ENCODE measurements at regions not wholly inside any gene's neighbourhood (a gene's known extent, or its start where the extent isn't known, plus 50 kb on each side); places are given as distances from the start of the nearest gene placed in this dataset.

GRCh38 chr4:188839704-188840103, 700.5 kb downstream of the TRIML1 start:
- ATAC-seq: no peak
- Mint-ChIP-seq H3K27me3 (no peaks in the 10 kb centered on the region), H3K4me1 (no peaks in the 10 kb centered on the region), H3K9me3 (peaks cover 3% of the 10 kb centered on the region), H3K27ac (no peak overlapping the region), H3K4me3 (no peak overlapping the region), H3K36me3 (no peaks in the 10 kb centered on the region)

- Mint-ChIP-seq H3K4me3 (no peak overlapping the region), H3K27ac (no peak overlapping the region)
Observed at GRCh38 chr4:188841523-188841922, 702.3 kb downstream of the TRIML1 start.

DNA sequence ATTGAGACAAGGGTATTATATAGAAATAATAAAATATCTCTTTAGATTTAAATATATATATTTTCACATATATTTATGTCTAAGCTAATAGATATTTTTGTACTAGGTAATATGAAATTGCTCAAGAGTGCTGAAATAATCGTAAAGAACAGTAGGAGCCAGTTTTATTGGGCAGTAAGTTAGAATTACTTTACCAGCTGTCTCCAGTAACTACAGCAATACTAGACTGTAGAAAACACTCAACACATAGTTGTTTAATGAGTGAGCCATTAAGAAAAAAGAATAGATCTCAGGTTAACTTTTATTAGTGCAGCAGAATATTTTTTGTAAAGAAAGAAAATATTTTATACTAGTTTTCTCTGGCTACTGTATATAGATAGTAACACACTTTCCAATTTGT, 715.2 kb downstream of the TRIML1 start:
- H3K36me3 Mint-ChIP-seq: no peaks in the 10 kb centered on the region
- ATAC-seq: no peak
- no peaks in the 10 kb centered on the region for H3K27me3 Mint-ChIP-seq
- H3K4me3 Mint-ChIP-seq: no peak overlapping the region
- peaks cover 5% of the 10 kb centered on the region for H3K9me3 Mint-ChIP-seq
- H3K27ac Mint-ChIP-seq: no peak overlapping the region
- no peaks in the 10 kb centered on the region for H3K4me1 Mint-ChIP-seq

More at GRCh38 chr4:188841523-188841922, 702.3 kb downstream of the TRIML1 start:
- Mint-ChIP-seq H3K9me3 (peaks cover 3% of the 10 kb centered on the region), H3K27me3 (no peaks in the 10 kb centered on the region), H3K36me3 (no peaks in the 10 kb centered on the region), H3K4me1 (no peaks in the 10 kb centered on the region)
- no peak for ATAC-seq

GRCh38 chr4:188858696-188859095, 719.5 kb downstream of the TRIML1 start:
- H3K9me3 Mint-ChIP-seq: peaks cover 7% of the 10 kb centered on the region
- ATAC-seq: no peak
- H3K36me3 Mint-ChIP-seq: no peaks in the 10 kb centered on the region
- no peaks in the 10 kb centered on the region for H3K4me1 Mint-ChIP-seq
- no peaks in the 10 kb centered on the region for H3K27me3 Mint-ChIP-seq
- no peak overlapping the region for H3K27ac Mint-ChIP-seq
- no peak overlapping the region for H3K4me3 Mint-ChIP-seq

GRCh38 chr4:188864741-188865140, 725.5 kb downstream of the TRIML1 start:
- peaks cover 15% of the 10 kb centered on the region for H3K9me3 Mint-ChIP-seq
- ATAC-seq: no peak
- H3K27me3 Mint-ChIP-seq: no peaks in the 10 kb centered on the region
- no peak overlapping the region for H3K27ac Mint-ChIP-seq
- no peaks in the 10 kb centered on the region for H3K4me1 Mint-ChIP-seq
- H3K4me3 Mint-ChIP-seq: no peak overlapping the region
- no peaks in the 10 kb centered on the region for H3K36me3 Mint-ChIP-seq

DNA sequence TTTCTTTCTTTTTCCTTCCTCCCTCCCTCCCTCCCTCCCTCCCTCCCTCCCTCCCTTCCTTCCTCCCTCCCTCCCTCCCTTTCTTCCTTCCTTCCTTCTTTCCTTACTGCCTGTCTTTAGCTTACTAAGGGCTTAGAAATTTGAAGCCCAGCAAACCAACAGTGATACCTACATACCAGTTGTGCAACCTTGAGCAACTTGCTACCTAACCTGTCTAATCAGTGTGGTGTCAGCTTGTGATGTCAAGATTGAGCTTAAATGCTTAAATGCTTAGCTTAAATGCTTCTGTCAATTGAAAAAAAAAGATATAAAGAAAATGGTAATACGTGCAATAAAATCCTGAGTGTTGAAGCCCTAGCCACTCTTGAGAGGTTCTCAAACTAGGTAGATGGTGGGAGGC, 728.6 kb downstream of the TRIML1 start:
- no peak for ATAC-seq
- peaks cover 12% of the 10 kb centered on the region for H3K9me3 Mint-ChIP-seq
- no peaks in the 10 kb centered on the region for H3K36me3 Mint-ChIP-seq
- H3K4me3 Mint-ChIP-seq: no peak overlapping the region
- no peak overlapping the region for H3K27ac Mint-ChIP-seq
- no peaks in the 10 kb centered on the region for H3K27me3 Mint-ChIP-seq
- no peaks in the 10 kb centered on the region for H3K4me1 Mint-ChIP-seq

DNA sequence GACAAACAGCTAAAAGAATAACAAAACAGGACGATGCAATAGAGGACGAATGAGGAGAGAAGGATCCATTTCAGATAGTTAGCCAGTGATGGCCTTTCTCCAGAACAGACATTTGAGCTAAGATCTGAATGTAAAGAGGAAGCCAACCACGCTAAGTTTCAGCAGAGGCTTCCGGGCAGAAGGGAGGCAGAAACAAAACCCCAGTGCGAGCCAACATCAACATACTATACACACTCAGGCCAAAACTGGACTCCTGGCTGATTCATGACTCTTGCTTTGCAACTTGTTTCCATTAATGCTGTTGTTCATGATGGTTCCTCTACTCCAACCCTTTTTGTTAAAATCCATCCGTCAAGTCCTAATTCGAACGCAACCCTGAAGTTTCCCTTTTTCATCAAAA, 730.3 kb downstream of the TRIML1 start:
- Mint-ChIP-seq H3K4me3 (no peak overlapping the region), H3K27me3 (no peaks in the 10 kb centered on the region), H3K9me3 (peaks cover 9% of the 10 kb centered on the region), H3K36me3 (no peaks in the 10 kb centered on the region), H3K4me1 (no peaks in the 10 kb centered on the region), H3K27ac (no peak overlapping the region)
- no peak for ATAC-seq

GRCh38 chr4:188872809-188873208, 733.6 kb downstream of the TRIML1 start:
- no peak for ATAC-seq
- Mint-ChIP-seq H3K27me3 (no peaks in the 10 kb centered on the region), H3K36me3 (no peaks in the 10 kb centered on the region), H3K4me1 (no peaks in the 10 kb centered on the region), H3K27ac (no peak overlapping the region), H3K9me3 (peaks cover 9% of the 10 kb centered on the region), H3K4me3 (no peak overlapping the region)

GRCh38 chr4:188876881-188877280, 737.6 kb downstream of the TRIML1 start:
- no peaks in the 10 kb centered on the region for H3K4me1 Mint-ChIP-seq
- no peak overlapping the region for H3K27ac Mint-ChIP-seq
- no peak overlapping the region for H3K4me3 Mint-ChIP-seq
- ATAC-seq: no peak
- H3K36me3 Mint-ChIP-seq: no peaks in the 10 kb centered on the region
- H3K27me3 Mint-ChIP-seq: no peaks in the 10 kb centered on the region
- peaks cover 3% of the 10 kb centered on the region for H3K9me3 Mint-ChIP-seq

GRCh38 chr4:188879598-188879997, 740.4 kb downstream of the TRIML1 start:
- no peak for ATAC-seq
- Mint-ChIP-seq H3K9me3 (peaks cover 5% of the 10 kb centered on the region), H3K36me3 (no peaks in the 10 kb centered on the region), H3K27me3 (no peaks in the 10 kb centered on the region), H3K27ac (no peak overlapping the region), H3K4me3 (no peak overlapping the region), H3K4me1 (no peaks in the 10 kb centered on the region)

- Mint-ChIP-seq H3K36me3 (no peaks in the 10 kb centered on the region), H3K27me3 (no peaks in the 10 kb centered on the region), H3K9me3 (peaks cover 9% of the 10 kb centered on the region), H3K4me3 (no peak overlapping the region), H3K27ac (no peak overlapping the region), H3K4me1 (no peaks in the 10 kb centered on the region)
- no peak for ATAC-seq
Observed at GRCh38 chr4:188887905-188888304, 748.7 kb downstream of the TRIML1 start.

- Mint-ChIP-seq H3K4me1 (no peaks in the 10 kb centered on the region), H3K27ac (no peak overlapping the region), H3K27me3 (no peaks in the 10 kb centered on the region), H3K4me3 (no peak overlapping the region), H3K36me3 (no peaks in the 10 kb centered on the region), H3K9me3 (peaks cover 7% of the 10 kb centered on the region)
- no peak for ATAC-seq
Observed at GRCh38 chr4:188892837-188893236, 753.6 kb downstream of the TRIML1 start.

DNA sequence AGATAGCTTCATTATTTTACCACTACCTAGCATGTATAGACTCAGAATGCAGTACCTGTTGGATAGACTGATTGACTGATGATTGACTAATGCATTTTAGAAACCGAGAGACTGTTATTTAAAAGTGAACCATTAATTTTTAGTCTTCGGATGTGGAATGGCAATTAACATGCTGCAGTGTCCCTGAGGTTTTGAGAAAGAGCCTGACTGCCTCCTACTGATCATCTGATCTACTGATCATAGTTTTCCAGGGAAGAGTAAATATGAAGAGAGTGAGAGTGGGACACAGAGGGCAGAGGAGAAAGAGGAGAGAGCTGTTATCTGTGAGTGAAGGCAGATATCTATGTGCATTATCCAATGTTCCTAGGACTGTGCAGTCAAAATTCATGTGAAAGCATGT, 764.7 kb downstream of the TRIML1 start:
- Mint-ChIP-seq H3K27me3 (no peaks in the 10 kb centered on the region), H3K4me1 (no peaks in the 10 kb centered on the region), H3K9me3 (peaks cover 5% of the 10 kb centered on the region), H3K27ac (no peak overlapping the region), H3K36me3 (no peaks in the 10 kb centered on the region), H3K4me3 (no peak overlapping the region)
- ATAC-seq: no peak

DNA sequence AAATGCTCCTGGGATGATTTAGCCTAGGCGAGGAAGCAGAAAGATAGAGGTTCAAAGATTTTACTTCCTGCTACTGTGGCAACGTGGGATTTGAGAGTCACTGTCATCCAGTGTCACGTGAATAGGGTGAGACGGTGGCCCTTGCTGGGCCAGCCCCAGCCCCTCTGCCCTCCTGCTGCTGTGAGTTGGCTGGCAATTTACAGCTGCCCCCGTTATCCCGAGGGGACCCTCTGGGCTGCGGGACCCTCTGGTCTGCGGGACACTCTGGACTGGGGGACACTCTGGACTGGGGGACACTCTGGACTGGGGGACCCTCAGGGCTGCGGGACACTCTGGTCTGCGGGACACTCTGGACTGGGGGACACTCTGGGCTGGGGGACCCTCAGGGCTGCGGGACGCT, 765.4 kb downstream of the TRIML1 start:
- H3K4me3 Mint-ChIP-seq: no peak overlapping the region
- no peaks in the 10 kb centered on the region for H3K36me3 Mint-ChIP-seq
- H3K27ac Mint-ChIP-seq: no peak overlapping the region
- H3K4me1 Mint-ChIP-seq: no peaks in the 10 kb centered on the region
- H3K9me3 Mint-ChIP-seq: peaks cover 5% of the 10 kb centered on the region
- no peak for ATAC-seq
- no peaks in the 10 kb centered on the region for H3K27me3 Mint-ChIP-seq

DNA sequence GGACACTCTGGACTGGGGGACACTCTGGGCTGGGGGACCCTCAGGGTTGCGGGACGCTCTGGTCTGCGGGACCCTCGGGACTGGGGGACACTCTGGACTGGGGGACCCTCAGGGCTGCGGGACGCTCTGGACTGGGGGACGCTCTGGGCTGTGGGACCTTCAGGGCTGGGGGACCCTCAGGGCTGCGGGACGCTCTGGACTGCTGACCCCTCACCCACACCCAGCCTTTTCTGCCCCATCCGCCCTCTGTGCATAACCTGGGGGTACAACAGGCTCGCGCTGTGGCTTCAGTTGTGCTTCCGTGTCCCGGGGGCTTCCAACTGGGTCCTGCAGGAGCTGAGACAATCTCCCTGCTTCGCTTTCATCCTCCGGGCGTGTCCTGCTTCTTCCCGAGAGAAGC, 766.0 kb downstream of the TRIML1 start:
- Mint-ChIP-seq H3K4me3 (no peak overlapping the region), H3K4me1 (no peaks in the 10 kb centered on the region), H3K9me3 (peaks cover 5% of the 10 kb centered on the region), H3K36me3 (no peaks in the 10 kb centered on the region), H3K27me3 (no peaks in the 10 kb centered on the region), H3K27ac (no peak overlapping the region)
- ATAC-seq: no peak

- ATAC-seq: no peak
- H3K4me3 Mint-ChIP-seq: no peak overlapping the region
- H3K27ac Mint-ChIP-seq: no peak overlapping the region
- no peaks in the 10 kb centered on the region for H3K36me3 Mint-ChIP-seq
- H3K9me3 Mint-ChIP-seq: no peaks in the 10 kb centered on the region
- H3K27me3 Mint-ChIP-seq: no peaks in the 10 kb centered on the region
- H3K4me1 Mint-ChIP-seq: no peaks in the 10 kb centered on the region
Observed at GRCh38 chr4:188911199-188911598, 772.0 kb downstream of the TRIML1 start.

GRCh38 chr4:188911707-188912106, 772.5 kb downstream of the TRIML1 start:
- Mint-ChIP-seq H3K9me3 (no peaks in the 10 kb centered on the region), H3K27ac (no peak overlapping the region), H3K4me1 (no peaks in the 10 kb centered on the region), H3K4me3 (no peak overlapping the region), H3K36me3 (no peaks in the 10 kb centered on the region), H3K27me3 (no peaks in the 10 kb centered on the region)
- no peak for ATAC-seq
